OCI-LY7 (cell line): ENCODE measurements at regions not wholly inside any gene's neighbourhood (a gene's known extent, or its start where the extent isn't known, plus 50 kb on each side); places are given as distances from the start of the nearest gene placed in this dataset.

Experiments used
- BruUV-seq: library from RNA; stranded (reverse); fragments of 400-500 nt; replicated peaks from 2 replicates; lab custom pipeline; 2021; lab: Mats Ljungman, UMichigan
- CTCF ChIA-PET: fragments of 300-600 bp; sonication (Branson Sonifier 250); formaldehyde crosslinking; loops from one replicate; lab custom pipeline; 2022; ENCODE audit warnings: antibody characterized with exemption; ENCODE audit not compliant: unreplicated experiment; lab: Charles Lee
- POLR2A ChIA-PET: fragments of 300-600 bp; sonication (Branson Sonifier 250); formaldehyde crosslinking; loops from one replicate; lab custom pipeline; 2022; ENCODE audit warnings: antibody characterized with exemption; lab: Charles Lee
- DNase-seq: peaks from one replicate; pipeline ENCODE4 v3.0.0-alpha.2; 2015; ENCODE audit warnings: low spot score
- H2AFZ ChIP-seq: fragments of 200-600 bp; sonication (generic), shearing (Covaris generic); 2 replicates; pipeline ENCODE4 v1.6.1; 2014; ENCODE audit warnings: mild to moderate bottlenecking, antibody characterized with exemption, low read length, moderate library complexity
- H3K27ac ChIP-seq: fragments of 200-600 bp; sonication (generic); 2 replicates; pipeline ENCODE4 v1.5.1; 2014; ENCODE audit warnings: mixed run types, low read depth, mild to moderate bottlenecking, moderate library complexity, low read length, inconsistent platforms; ENCODE audit not compliant: poor library complexity, severe bottlenecking
- H3K36me3 ChIP-seq: fragments of 200-600 bp; sonication (generic); 2 replicates; pipeline ENCODE4 v1.6.1; 2014; ENCODE audit warnings: mild to moderate bottlenecking, antibody characterized with exemption, low read length, moderate library complexity, mixed read lengths; ENCODE audit not compliant: insufficient read depth
- H3K4me1 ChIP-seq: fragments of 200-600 bp; sonication (generic); 2 replicates; pipeline ENCODE4 v1.5.1; 2014; ENCODE audit warnings: mild to moderate bottlenecking, low read length; ENCODE audit not compliant: insufficient read depth, poor library complexity, severe bottlenecking
- H3K4me2 ChIP-seq: fragments of 200-600 bp; sonication (generic); 2 replicates; pipeline ENCODE4 v1.6.1; 2014; ENCODE audit warnings: mild to moderate bottlenecking, low read length
- H3K4me3 ChIP-seq: fragments of 200-600 bp; sonication (generic); 2 replicates; pipeline ENCODE4 v1.5.1; 2014; ENCODE audit warnings: mild to moderate bottlenecking, low read depth, low read length; ENCODE audit not compliant: poor library complexity, severe bottlenecking
- H3K79me2 ChIP-seq: fragments of 200-600 bp; sonication (generic); 2 replicates; pipeline ENCODE4 v1.6.1; 2016; ENCODE audit warnings: low read depth, mild to moderate bottlenecking, low read length, moderate library complexity, mixed read lengths; ENCODE audit not compliant: insufficient read depth
- H3K9me2 ChIP-seq: fragments of 200-600 bp; sonication (generic); 2 replicates; pipeline ENCODE4 v1.6.1; 2016; ENCODE audit warnings: mild to moderate bottlenecking, low read length, mixed read lengths; ENCODE audit not compliant: insufficient read depth
- H3K9me3 ChIP-seq: fragments of 200-600 bp; sonication (generic); 2 replicates; pipeline ENCODE4 v1.6.1; 2014; ENCODE audit warnings: mild to moderate bottlenecking, mixed run types, low read length, mixed read lengths
- H4K20me1 ChIP-seq: fragments of 200-600 bp; sonication (generic); 2 replicates; pipeline ENCODE4 v1.6.1; 2014; ENCODE audit warnings: mild to moderate bottlenecking, antibody characterized with exemption, low read length, moderate library complexity, mixed read lengths; ENCODE audit not compliant: insufficient read depth
- CTCF ChIP-seq: fragments of 200-600 bp; sonication (generic); conservative IDR thresholded peaks from 2 replicates; pipeline ENCODE4 v1.5.1; 2014; ENCODE audit warnings: mild to moderate bottlenecking, antibody characterized with exemption, low read length, moderate library complexity, mixed read lengths
- EZH2phosphoT487 ChIP-seq: fragments of 200-600 bp; sonication (generic); IDR thresholded peaks from 2 replicates; pipeline ENCODE4 v1.6.1; 2018; ENCODE audit warnings: low read depth, borderline replicate concordance, mild to moderate bottlenecking, mixed run types, antibody characterized with exemption, low read length, moderate library complexity, mixed read lengths
- intact Hi-C: fragments of 100-400 bp; cut with micrococcal nuclease; formaldehyde crosslinking; loops from one replicate; pipeline ENCODE4 v1.10.0; 2022; ENCODE audit not compliant: unreplicated experiment

- BruUV-seq, result no TSS peak
- H2AFZ ChIP-seq, result peak overlapping the region; percentile 65; the same call in 1 of the 2 replicates
- POLR2A ChIA-PET, result interaction anchor here (0.9 to 19.3 kb wide), 20 partner anchors 8 to 238 kb away, joined by 3 to 358 read pairs (median 5); no protein-coding TSS in a partner anchor
Measured at GRCh38 chr9:109912726-109913460, 132.9 kb downstream of the PALM2AKAP2 start.

GRCh38 chr9:109913461-109913810, 133.4 kb downstream of the PALM2AKAP2 start:
- H4K20me1 ChIP-seq, result no peaks in the 10 kb centered on the region
- H3K9me3 ChIP-seq, result no peaks in the 10 kb centered on the region
- peak overlapping the region; percentile 20 for H3K4me3 ChIP-seq
- H3K79me2 ChIP-seq, result no peaks in the 10 kb centered on the region
- TF ChIP-seq CTCF (no peak), EZH2phosphoT487 (no peak)
- no peaks in the 10 kb centered on the region for H3K36me3 ChIP-seq
- ChIA-PET CTCF (interaction anchor here (0.5 to 2.5 kb wide), 6 partner anchors 18 to 237 kb away, joined by 3 to 14 read pairs (median 4); no protein-coding TSS in a partner anchor), POLR2A (interaction anchor here (0.7 to 19.3 kb wide), 24 partner anchors 8 to 238 kb away, joined by 3 to 358 read pairs (median 4); no protein-coding TSS in a partner anchor)
- H3K9me2 ChIP-seq, result no peaks in the 10 kb centered on the region
- peak overlapping the region; percentile 71 for H3K4me2 ChIP-seq
- BruUV-seq, result no TSS peak
- peak overlapping the region; percentile 65; the same call in 1 of the 2 replicates for H2AFZ ChIP-seq
- peaks cover 99% of the 10 kb centered on the region for H3K4me1 ChIP-seq
- intact Hi-C loops, result no loop called here
- DNase-seq, result no peak
- H3K27ac ChIP-seq, result peak overlapping the region; percentile 98

More at GRCh38 chr9:109912726-109913460, 132.9 kb downstream of the PALM2AKAP2 start:
- TF ChIP-seq CTCF (no peak), EZH2phosphoT487 (no peak)
- intact Hi-C loops, result no loop called here
- H3K9me3 ChIP-seq, result no peaks in the 10 kb centered on the region
- CTCF ChIA-PET, result interaction anchor here (0.5 to 2.5 kb wide), 8 partner anchors 19 to 238 kb away, joined by 3 to 14 read pairs (median 4); no protein-coding TSS in a partner anchor
- H3K79me2 ChIP-seq, result no peaks in the 10 kb centered on the region
- peak overlapping the region; percentile 71 for H3K4me2 ChIP-seq
- peak; percentile 71 for DNase-seq
- H3K36me3 ChIP-seq, result no peaks in the 10 kb centered on the region
- no peaks in the 10 kb centered on the region for H3K9me2 ChIP-seq
- H3K4me3 ChIP-seq, result peak overlapping the region; percentile 20
- H4K20me1 ChIP-seq, result no peaks in the 10 kb centered on the region
- peak overlapping the region; percentile 98 for H3K27ac ChIP-seq
- peaks cover 100% of the 10 kb centered on the region for H3K4me1 ChIP-seq
